Heart right ventricle (tissue), 16 donors: ENCODE measurements at regions not wholly inside any gene's neighbourhood (a gene's known extent, or its start where the extent isn't known, plus 50 kb on each side); places are given as distances from the start of the nearest gene placed in this dataset.

Experiments used
- ATAC-seq, 8 donors: fragments of 200-7000 bp; cut with Tn5 transposase; one replicate each; pipeline ENCODE4 v1.9.1; 2020; ENCODE audit warnings: mild to moderate bottlenecking in 8 of 8, moderate library complexity in 8 of 8, moderate number of reproducible peaks in 1 of 8
- DNase-seq, 2 donors: peaks; one replicate each; pipeline ENCODE4 v3.0.0-alpha.2; 2020
- H3K27ac ChIP-seq, 10 donors: fragments of 200-600 bp; sonication (generic) in 2 of 10; one replicate each; pipeline versions ENCODE4 v1.5.0 to v1.8.0; 2020 to 2022; ENCODE audit warnings: mild to moderate bottlenecking in 3 of 10
- H3K27me3 ChIP-seq, 7 donors: fragments of 200-600 bp; one replicate each; pipeline ENCODE4 v1.8.0; 2021 to 2022; ENCODE audit warnings: mild to moderate bottlenecking in 2 of 7
- H3K36me3 ChIP-seq, 9 donors: fragments of 200-600 bp; sonication (generic) in 1 of 9; one replicate each; pipeline versions ENCODE4 v1.5.0 to v1.8.0; 2020 to 2022; ENCODE audit warnings: mild to moderate bottlenecking in 2 of 9
- H3K4me1 ChIP-seq, 9 donors: fragments of 200-600 bp; sonication (generic) in 1 of 9; one replicate each; pipeline versions ENCODE4 v1.5.0 to v1.8.0; 2020 to 2022; ENCODE audit warnings: mild to moderate bottlenecking in 4 of 9
- H3K4me3 ChIP-seq, 10 donors: fragments of 200-600 bp; sonication (generic) in 2 of 10; one replicate each; pipeline versions ENCODE4 v1.5.0 to v1.8.0; 2020 to 2022; ENCODE audit warnings: mild to moderate bottlenecking in 7 of 10, moderate library complexity in 2 of 10
- H3K9me3 ChIP-seq, 11 donors: fragments of 200-600 bp in 10 of 11; sonication (generic) in 2 of 11; one replicate each; pipeline versions ENCODE4 v1.5.0 to v1.8.0; 2013 to 2022; ENCODE audit warnings: mild to moderate bottlenecking in 2 of 11, control low read depth in 1 of 11, moderate library complexity in 1 of 11
- CTCF ChIP-seq, 9 donors: fragments of 200-600 bp; sonication (generic) in 2 of 9; IDR thresholded peaks; one replicate each; pipeline versions ENCODE4 v1.5.0 to v1.8.0; 2021 to 2022; ENCODE audit warnings: antibody characterized with exemption in 9 of 9, mild to moderate bottlenecking in 5 of 9, moderate library complexity in 1 of 9
- WGBS, 2 donors: extraction: QIAGEN DNeasy Blood & Tissue Kit; methylation state at CpG; one replicate each; pipeline ENCODE4 v1.1.7; 2013; ENCODE audit warnings: inconsistent platforms in 1 of 2; 5-methylcytosine and 5-hydroxymethylcytosine counted together
- intact Hi-C, 10 donors: fragments of 100-400 bp; cut with DNase I; formaldehyde crosslinking; loops; one replicate each; pipeline versions ENCODE4 v1.11.1 to v1.14.2; 2022
- donor health status: Arrhythmogenic right ventricular cardiomyopathy.
- donor health status: ischemic (EF 13 %, LVEDD 7.1; RV severe dilation, severe dysfunction).
- donor health status: healthy with polysubstance abuse.
- donor health status: DM: no; HTN: yes; CAD: no.
- donor health status: DM: no; HTN: no; CAD: no.
- donor health status: ischemic (EF 25% LVEDD 6.9; RV normal size, moderate dysfunction).
- donor health status: ischemic (EF 25% LVEDD 5.7; RV mildly dilated, moderate dysfunction).
- donor health status: healthy.
- donor health status: DM: yes; HTN: yes; CAD: no.
- donor health status: Ischemic cardiomyopathy.
- donor health status: ischemic (EF 35%, LVEDD 5.7; RV mildly dilated, moderate dysfunction).
- donor health status: nonischemic (EF 11% LVEDD 7.7; RV severe dilation, severe dysfunction).
- donor health status: DM: yes; HTN: yes; CAD: no.
- donor health status: PGD.
- donor health status: ischemic (EF 29% LVEDD 5.4; RV normal size, mild dysfunction).
- donor health status: nonischemic (EF 23%, LVEDD 6.1; RV moderate dilation, normal function).

- whole genome bisulfite sequencing, 2 donors = 68 to 81% methylated on average over 6 of the region's 6 CpGs
- DNase-seq (no peak), ATAC-seq (no peak)
- H3K4me3 ChIP-seq = no peak overlapping the region
- H3K4me1 ChIP-seq = peaks cover 0 to 23% (median 0%) of the 10 kb centered on the region in 9 donors
- no peak overlapping the region for H3K27ac ChIP-seq
- no peaks in the 10 kb centered on the region for H3K9me3 ChIP-seq
- H3K36me3 ChIP-seq = no peaks in the 10 kb centered on the region
- no peak for TF ChIP-seq CTCF (IDR thresholded peaks at IDR 0.05)
- intact Hi-C loops = no loop called here
- H3K27me3 ChIP-seq = peaks cover 0 to 46% (median 13%) of the 10 kb centered on the region in 7 donors
These were observed 195.4 kb upstream of the MSX2 start for GRCh38 chr5:174528821-174529544.

GRCh38 chr5:174529925-174530681 lies 194.3 kb upstream of the MSX2 start:
- 87% methylated on average over 9 of the region's 9 CpGs for whole genome bisulfite sequencing, 2 donors
- H3K4me1 ChIP-seq = peaks cover 0 to 28% (median 0%) of the 10 kb centered on the region in 9 donors
- DNase-seq (no peak), ATAC-seq (no peak)
- no peak overlapping the region for H3K4me3 ChIP-seq
- H3K27ac ChIP-seq = no peak overlapping the region
- H3K27me3 ChIP-seq = peaks cover 0 to 43% (median 13%) of the 10 kb centered on the region in 7 donors
- TF ChIP-seq CTCF (IDR thresholded peaks at IDR 0.05) = no peak
- H3K9me3 ChIP-seq = no peaks in the 10 kb centered on the region
- H3K36me3 ChIP-seq = no peaks in the 10 kb centered on the region
- intact Hi-C loops = no loop called here

- 65 to 67% methylated on average over 7 of the region's 7 CpGs for WGBS, 2 donors
- Histone ChIP-seq H3K4me3 (no peak overlapping the region), H3K9me3 (no peaks in the 10 kb centered on the region), H3K27ac (no peak overlapping the region), H3K4me1 (peaks cover 0 to 28% (median 0%) of the 10 kb centered on the region in 9 donors), H3K27me3 (peaks cover 0 to 43% (median 13%) of the 10 kb centered on the region in 7 donors), H3K36me3 (no peaks in the 10 kb centered on the region)
- intact Hi-C loops = no loop called here
- TF ChIP-seq CTCF (IDR thresholded peaks at IDR 0.05) = no peak
- ATAC-seq = no peak
- no peak for DNase-seq
These were observed 192.6 kb upstream of the MSX2 start for GRCh38 chr5:174531782-174532191.

- Histone ChIP-seq H3K27ac (peak overlapping the region in 1 of 10 donors; percentile 40), H3K4me1 (peaks cover 0 to 28% (median 0%) of the 10 kb centered on the region in 9 donors), H3K9me3 (peaks cover 0 to 3% (median 0%) of the 10 kb centered on the region in 11 donors), H3K27me3 (peaks cover 0 to 44% (median 13%) of the 10 kb centered on the region in 7 donors), H3K4me3 (no peak overlapping the region), H3K36me3 (no peaks in the 10 kb centered on the region)
- TF ChIP-seq CTCF (IDR thresholded peaks at IDR 0.05) = no peak
- DNase-seq (peak; percentile 50 to 52), ATAC-seq (peak in 7 of 8 donors; percentile 72 to 98 (median 83))
- intact Hi-C loops = no loop called here
- 11 to 15% methylated on average over 19 of the region's 19 CpGs for WGBS, 2 donors
These were observed 191.6 kb upstream of the MSX2 start for GRCh38 chr5:174532455-174533453.
